Activated T-helper 1 cell treated with anti-CD3 and anti-CD28 coated beads, Interleukin-12 subunit alpha, Interleukin-12 subunit beta, Interleukin-2, Interleukin-4 antibody, amounts not matched to agents 30 ng/mL and 10 ng/mL and 1 ng/mL, durations not matched to agents 14 hours and 24 hours and 36 hours (primary cell): ENCODE measurements at regions not wholly inside any gene's neighbourhood (a gene's known extent, or its start where the extent isn't known, plus 50 kb on each side); places are given as distances from the start of the nearest gene placed in this dataset.

ENCODE experiments used
- DNase-seq: peaks from one replicate; pipeline ENCODE4 v3.0.0; 2021; ENCODE audit warnings: low spot score
- H3K27ac Mint-ChIP-seq: one replicate; pipeline ENCODE4 v1.8.0; 2021; ENCODE audit warnings: mild to moderate bottlenecking, mixed read lengths
- H3K27me3 Mint-ChIP-seq: one replicate; pipeline ENCODE4 v1.8.0; 2022; ENCODE audit warnings: mild to moderate bottlenecking, moderate library complexity, mixed read lengths; ENCODE audit not compliant: insufficient read depth
- H3K36me3 Mint-ChIP-seq: one replicate; pipeline ENCODE4 v1.8.0; 2021; ENCODE audit warnings: low read depth, mixed read lengths
- H3K4me1 Mint-ChIP-seq: one replicate; pipeline ENCODE4 v1.8.0; 2021; ENCODE audit warnings: low read depth, mixed read lengths
- H3K4me3 Mint-ChIP-seq: one replicate; pipeline ENCODE4 v1.8.0; 2021; ENCODE audit warnings: mild to moderate bottlenecking, moderate library complexity, mixed read lengths
- H3K9me3 Mint-ChIP-seq: one replicate; pipeline ENCODE4 v1.8.0; 2021; ENCODE audit warnings: mixed read lengths
- intact Hi-C: fragments of 100-400 bp; cut with micrococcal nuclease; formaldehyde crosslinking; loops from one replicate; pipeline ENCODE4 v1.15.1; 2024

GRCh38 chr13:107480130-107480529 is 735.2 kb downstream of the LIG4 start:
- H3K4me3 Mint-ChIP-seq = no peak overlapping the region
- intact Hi-C loops = no loop called here
- no peak overlapping the region for H3K27ac Mint-ChIP-seq
- H3K4me1 Mint-ChIP-seq = no peaks in the 10 kb centered on the region
- DNase-seq = no peak
- H3K27me3 Mint-ChIP-seq = no peaks in the 10 kb centered on the region
- no peaks in the 10 kb centered on the region for H3K9me3 Mint-ChIP-seq
- H3K36me3 Mint-ChIP-seq = no peaks in the 10 kb centered on the region

- intact Hi-C loops = no loop called here
- no peaks in the 10 kb centered on the region for H3K36me3 Mint-ChIP-seq
- H3K27ac Mint-ChIP-seq = no peak overlapping the region
- peaks cover 2% of the 10 kb centered on the region for H3K9me3 Mint-ChIP-seq
- no peak overlapping the region for H3K4me3 Mint-ChIP-seq
- no peaks in the 10 kb centered on the region for H3K4me1 Mint-ChIP-seq
- no peak for DNase-seq
- no peaks in the 10 kb centered on the region for H3K27me3 Mint-ChIP-seq
These were observed 737.5 kb downstream of the LIG4 start for GRCh38 chr13:107477772-107478379.

DNA sequence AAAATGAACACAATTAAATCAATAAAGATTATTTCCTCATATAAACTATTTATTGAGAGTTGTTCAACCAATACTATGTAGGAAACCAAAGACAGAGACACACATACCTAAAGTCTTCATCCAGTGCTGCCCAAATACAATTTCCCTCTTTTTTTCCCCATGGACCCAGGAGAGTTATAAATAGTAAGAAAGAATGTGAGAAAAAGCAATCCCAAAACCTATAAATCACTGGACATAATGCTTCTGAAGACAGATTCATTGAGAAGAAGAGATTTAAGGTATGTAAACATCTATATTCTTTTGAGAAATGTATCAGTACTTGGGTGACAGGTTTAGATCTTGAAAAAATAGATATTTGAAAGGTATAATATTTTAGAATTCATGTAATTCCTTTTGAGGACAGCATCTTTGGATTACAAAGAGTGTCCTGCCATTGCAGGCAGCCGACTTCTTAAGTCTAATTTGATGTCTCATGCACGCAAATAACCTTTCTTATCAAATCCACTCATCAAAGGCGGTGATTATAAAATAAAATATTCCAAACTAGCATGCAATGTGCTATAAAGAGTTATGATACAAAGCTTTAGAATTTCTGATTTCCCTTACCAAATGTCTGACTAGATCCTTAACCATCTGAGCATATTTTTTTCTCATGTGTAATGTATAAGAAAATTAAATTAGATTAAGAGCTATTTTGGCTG is 739.4 kb downstream of the LIG4 start:
- Mint-ChIP-seq H3K9me3 (peaks cover 5% of the 10 kb centered on the region), H3K27ac (no peak overlapping the region), H3K27me3 (no peaks in the 10 kb centered on the region), H3K36me3 (no peaks in the 10 kb centered on the region), H3K4me3 (no peak overlapping the region), H3K4me1 (no peaks in the 10 kb centered on the region)
- DNase-seq = no peak
- intact Hi-C loops = no loop called here

GRCh38 chr13:107473253-107473652 is 742.1 kb downstream of the LIG4 start:
- Mint-ChIP-seq H3K9me3 (peaks cover 9% of the 10 kb centered on the region), H3K27ac (no peak overlapping the region), H3K36me3 (no peaks in the 10 kb centered on the region), H3K4me3 (no peak overlapping the region), H3K27me3 (no peaks in the 10 kb centered on the region), H3K4me1 (no peaks in the 10 kb centered on the region)
- intact Hi-C loops = no loop called here
- DNase-seq = no peak

DNA sequence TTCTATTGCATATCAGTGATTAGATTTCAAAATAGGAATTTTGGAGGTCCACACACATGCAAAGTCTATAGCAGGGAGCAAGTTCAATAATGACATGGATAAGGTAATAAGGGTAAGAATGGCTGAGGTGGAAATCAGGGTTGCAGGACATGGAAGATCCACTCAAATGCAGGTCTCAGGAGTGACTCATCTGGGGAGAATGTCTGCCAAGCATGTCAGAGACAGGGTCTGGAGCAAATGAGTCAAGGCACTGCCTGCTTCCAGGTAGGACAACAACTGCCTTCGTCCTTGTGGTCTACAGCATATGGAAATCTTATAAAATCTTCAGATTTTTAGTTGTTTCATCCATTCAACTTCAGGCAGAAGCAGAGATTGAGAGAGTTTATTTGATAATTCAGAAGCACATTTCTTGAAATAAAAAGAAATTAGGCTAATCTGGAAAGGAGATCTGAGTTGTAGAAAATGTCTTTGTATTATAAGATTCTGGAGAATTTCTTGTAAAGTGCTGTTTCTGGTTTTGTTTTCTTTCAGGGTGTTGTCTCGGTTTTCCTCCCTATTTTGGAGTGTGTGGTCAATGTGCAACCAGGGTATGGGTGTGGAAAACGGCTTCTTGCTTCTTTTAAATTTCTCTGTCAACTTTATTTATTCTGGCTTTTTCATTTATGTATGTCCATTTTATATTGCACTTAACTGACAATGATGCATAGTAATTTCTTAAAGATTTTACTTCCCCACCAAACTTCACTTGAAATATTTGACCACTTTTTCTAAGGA is 748.8 kb downstream of the LIG4 start:
- DNase-seq = no peak
- H3K27me3 Mint-ChIP-seq = no peaks in the 10 kb centered on the region
- no peaks in the 10 kb centered on the region for H3K36me3 Mint-ChIP-seq
- H3K27ac Mint-ChIP-seq = no peak overlapping the region
- H3K4me3 Mint-ChIP-seq = no peak overlapping the region
- no peaks in the 10 kb centered on the region for H3K4me1 Mint-ChIP-seq
- H3K9me3 Mint-ChIP-seq = peaks cover 4% of the 10 kb centered on the region
- intact Hi-C loops = no loop called here

GRCh38 chr13:107462501-107462900 is 752.8 kb downstream of the LIG4 start:
- no peaks in the 10 kb centered on the region for H3K9me3 Mint-ChIP-seq
- intact Hi-C loops = no loop called here
- H3K4me1 Mint-ChIP-seq = no peaks in the 10 kb centered on the region
- H3K27me3 Mint-ChIP-seq = no peaks in the 10 kb centered on the region
- DNase-seq = no peak
- H3K4me3 Mint-ChIP-seq = no peak overlapping the region
- H3K27ac Mint-ChIP-seq = no peak overlapping the region
- no peaks in the 10 kb centered on the region for H3K36me3 Mint-ChIP-seq

DNA sequence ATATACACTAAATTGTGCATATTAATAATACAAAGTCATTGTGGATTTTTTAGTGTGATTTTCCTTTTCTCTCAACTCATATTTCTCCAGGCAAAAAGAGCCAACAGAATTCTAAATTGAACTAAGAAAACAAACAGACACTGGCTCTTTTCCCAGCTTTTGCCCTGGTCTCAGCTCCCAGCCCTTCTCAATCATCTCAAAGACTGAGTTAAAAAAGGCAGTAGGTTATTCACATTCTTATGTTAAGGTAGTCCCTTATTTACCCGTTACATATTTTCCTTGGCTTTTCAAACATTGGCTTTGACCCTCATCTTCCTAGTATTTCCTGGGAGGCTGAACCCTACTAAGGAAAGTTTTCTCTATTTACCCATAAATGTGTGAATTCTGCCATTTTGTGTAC is 753.6 kb downstream of the LIG4 start:
- intact Hi-C loops = no loop called here
- Mint-ChIP-seq H3K36me3 (no peaks in the 10 kb centered on the region), H3K9me3 (no peaks in the 10 kb centered on the region), H3K27ac (no peak overlapping the region), H3K27me3 (no peaks in the 10 kb centered on the region), H3K4me1 (no peaks in the 10 kb centered on the region), H3K4me3 (no peak overlapping the region)
- no peak for DNase-seq

DNA sequence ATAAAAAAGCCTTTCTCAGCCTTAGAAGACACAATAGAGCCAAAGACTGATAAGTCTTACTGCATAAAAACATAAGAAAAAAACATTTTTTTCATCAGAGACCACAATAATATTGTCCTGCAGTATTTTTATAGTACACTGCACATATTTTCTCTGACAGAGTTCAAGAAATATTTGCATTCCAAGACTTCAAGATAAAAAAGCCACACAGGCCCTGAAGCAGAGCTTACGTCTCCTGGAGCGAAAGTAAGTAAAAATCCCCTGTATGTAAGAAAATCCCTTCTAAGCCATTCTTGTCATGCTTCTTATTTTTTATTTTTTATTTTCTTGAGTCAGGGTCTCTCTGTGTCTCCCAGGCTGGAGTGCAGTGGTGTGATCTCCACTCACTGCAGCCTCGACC is 755.9 kb downstream of the LIG4 start:
- Mint-ChIP-seq H3K9me3 (no peaks in the 10 kb centered on the region), H3K36me3 (no peaks in the 10 kb centered on the region), H3K27me3 (no peaks in the 10 kb centered on the region), H3K27ac (no peak overlapping the region), H3K4me1 (no peaks in the 10 kb centered on the region), H3K4me3 (no peak overlapping the region)
- no peak for DNase-seq
- intact Hi-C loops = no loop called here

GRCh38 chr13:107458269-107458668 is 757.1 kb downstream of the LIG4 start:
- Mint-ChIP-seq H3K9me3 (peaks cover 8% of the 10 kb centered on the region), H3K27ac (no peak overlapping the region), H3K4me1 (no peaks in the 10 kb centered on the region), H3K4me3 (no peak overlapping the region), H3K36me3 (no peaks in the 10 kb centered on the region), H3K27me3 (no peaks in the 10 kb centered on the region)
- intact Hi-C loops = no loop called here
- DNase-seq = no peak

- no peak for DNase-seq
- Mint-ChIP-seq H3K36me3 (no peaks in the 10 kb centered on the region), H3K27me3 (no peaks in the 10 kb centered on the region), H3K9me3 (peaks cover 11% of the 10 kb centered on the region), H3K4me1 (no peaks in the 10 kb centered on the region), H3K4me3 (no peak overlapping the region), H3K27ac (no peak overlapping the region)
- intact Hi-C loops = no loop called here
These were observed 757.6 kb downstream of the LIG4 start for GRCh38 chr13:107457686-107458085.

DNA sequence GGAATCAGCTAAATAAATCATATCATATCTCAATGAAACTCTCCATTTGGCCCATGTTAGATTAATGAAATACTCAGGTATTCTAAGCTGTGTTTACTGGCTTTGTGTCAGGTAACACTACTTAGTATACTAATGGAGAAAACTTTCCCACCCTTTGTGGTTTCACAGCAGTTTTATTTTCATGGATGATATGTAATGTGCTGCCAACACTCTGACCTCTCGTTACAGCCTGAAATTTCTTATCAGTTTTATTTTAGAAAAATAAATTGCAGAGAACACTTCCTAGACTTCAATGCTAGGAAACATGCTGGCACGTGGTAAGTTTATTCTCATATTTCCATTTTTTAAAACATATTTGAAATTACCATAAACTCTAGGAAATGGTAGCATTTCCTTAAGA is 758.9 kb downstream of the LIG4 start:
- Mint-ChIP-seq H3K4me1 (no peaks in the 10 kb centered on the region), H3K9me3 (peaks cover 22% of the 10 kb centered on the region), H3K27me3 (no peaks in the 10 kb centered on the region), H3K36me3 (no peaks in the 10 kb centered on the region), H3K27ac (no peak overlapping the region), H3K4me3 (no peak overlapping the region)
- intact Hi-C loops = no loop called here
- DNase-seq = no peak

- peaks cover 26% of the 10 kb centered on the region for H3K9me3 Mint-ChIP-seq
- intact Hi-C loops = no loop called here
- H3K27me3 Mint-ChIP-seq = no peaks in the 10 kb centered on the region
- H3K36me3 Mint-ChIP-seq = no peaks in the 10 kb centered on the region
- DNase-seq = no peak
- H3K4me3 Mint-ChIP-seq = no peak overlapping the region
- no peak overlapping the region for H3K27ac Mint-ChIP-seq
- no peaks in the 10 kb centered on the region for H3K4me1 Mint-ChIP-seq
These were observed 762.5 kb downstream of the LIG4 start for GRCh38 chr13:107452833-107453232.

DNA sequence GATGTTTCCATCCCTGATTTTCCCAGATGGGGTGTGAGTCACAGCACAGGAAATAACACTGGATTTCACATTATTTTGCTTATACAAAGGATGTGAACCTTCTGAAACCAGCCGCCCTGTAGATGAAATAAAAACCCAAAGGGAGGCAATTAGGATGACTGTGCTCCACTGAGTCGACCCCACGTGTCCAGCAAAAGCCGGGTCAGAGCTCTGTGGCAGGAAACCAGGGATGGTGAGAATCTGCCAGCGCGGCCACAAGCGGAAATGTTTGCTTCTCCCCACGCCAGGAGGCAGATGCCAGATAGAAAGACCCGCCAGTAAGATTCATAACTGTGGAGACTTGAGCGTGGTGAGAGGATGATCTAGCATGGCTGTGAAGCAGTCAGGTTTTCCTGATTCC is 764.4 kb downstream of the LIG4 start:
- peaks cover 26% of the 10 kb centered on the region for H3K9me3 Mint-ChIP-seq
- no peaks in the 10 kb centered on the region for H3K27me3 Mint-ChIP-seq
- no peaks in the 10 kb centered on the region for H3K4me1 Mint-ChIP-seq
- no peak for DNase-seq
- no peak overlapping the region for H3K4me3 Mint-ChIP-seq
- intact Hi-C loops = no loop called here
- H3K36me3 Mint-ChIP-seq = no peaks in the 10 kb centered on the region
- no peak overlapping the region for H3K27ac Mint-ChIP-seq
